BJ (cell line): ENCODE measurements at regions not wholly inside any gene's neighbourhood (a gene's known extent, or its start where the extent isn't known, plus 50 kb on each side); places are given as distances from the start of the nearest gene placed in this dataset.
"Not testable (repeated sequence)": the region's sequence is repeated elsewhere in the genome, so short reads cannot be mapped to it uniquely, and the experiment has no call there.

ENCODE experiments used
- CTCF ChIA-PET: fragments of 350-600 bp; formaldehyde crosslinking; extraction: SDS; loops from one replicate; lab custom pipeline; 2021; ENCODE audit warnings: antibody characterized with exemption, inconsistent platforms; lab: Yijun Ruan, JAX
- POLR2A ChIA-PET: fragments of 300-600 bp; sonication (Branson Sonifier 250); formaldehyde crosslinking; extraction: SDS; loops from one replicate; lab custom pipeline; 2021; ENCODE audit warnings: antibody characterized with exemption; lab: Charles Lee
- DNase-seq: peaks from one replicate; pipeline ENCODE4 v3.0.0-alpha.2; 2011; ENCODE audit warnings: low read depth
- H3K27me3 ChIP-seq: 2 replicates; pipeline ENCODE4 v1.6.0; 2011; ENCODE audit warnings: low read length; ENCODE audit not compliant: control insufficient read depth, insufficient read depth
- H3K36me3 ChIP-seq: 2 replicates; pipeline ENCODE4 v1.5.1; 2011; ENCODE audit warnings: low read length; ENCODE audit not compliant: control insufficient read depth, insufficient read depth
- H3K4me3 ChIP-seq: 2 replicates; pipeline ENCODE4 v1.5.1; 2011; ENCODE audit warnings: low read depth, mild to moderate bottlenecking, control low read depth, low read length
- CTCF ChIP-seq: IDR thresholded peaks from 2 replicates; pipeline ENCODE4 v1.5.1; 2011; ENCODE audit warnings: low read depth, mild to moderate bottlenecking, control low read depth, inconsistent platforms, low read length, moderate library complexity; ENCODE audit not compliant: insufficient read depth

- no peaks in the 10 kb centered on the region for H3K36me3 ChIP-seq
- DNase-seq = no peak
- POLR2A ChIA-PET = no interaction called here
- TF ChIP-seq CTCF = no peak
- no peak overlapping the region for H3K4me3 ChIP-seq
- no peaks in the 10 kb centered on the region for H3K27me3 ChIP-seq
- CTCF ChIA-PET = no interaction called here
Observed at GRCh38 chr5:122690266-122690665, 84.6 kb upstream of the SNX2 start.

- no peak for TF ChIP-seq CTCF
- POLR2A ChIA-PET = no interaction called here
- CTCF ChIA-PET = no interaction called here
Observed at GRCh38 chr5:122691931-122692330, 82.9 kb upstream of the SNX2 start.

GRCh38 chr5:122693963-122694362 is 80.9 kb upstream of the SNX2 start:
- no peak overlapping the region for H3K4me3 ChIP-seq
- H3K36me3 ChIP-seq = no peaks in the 10 kb centered on the region
- POLR2A ChIA-PET = no interaction called here
- CTCF ChIA-PET = interaction anchor here (2.5 kb wide), 1 partner anchor 11 kb away, joined by 14 read pairs; no protein-coding TSS in a partner anchor
- DNase-seq = no peak
- no peak for TF ChIP-seq CTCF
- no peaks in the 10 kb centered on the region for H3K27me3 ChIP-seq

More at GRCh38 chr5:122691931-122692330, 82.9 kb upstream of the SNX2 start:
- Histone ChIP-seq H3K27me3 (no peaks in the 10 kb centered on the region), H3K36me3 (no peaks in the 10 kb centered on the region), H3K4me3 (no peak overlapping the region)
- no peak for DNase-seq

GRCh38 chr5:122694884-122695283 is 80.0 kb upstream of the SNX2 start:
- ChIA-PET CTCF (interaction anchor here (2.5 kb wide), 1 partner anchor 10 kb away, joined by 14 read pairs; no protein-coding TSS in a partner anchor), POLR2A (no interaction called here)
- Histone ChIP-seq H3K27me3 (no peaks in the 10 kb centered on the region), H3K36me3 (no peaks in the 10 kb centered on the region), H3K4me3 (no peak overlapping the region)
- DNase-seq = no peak
- TF ChIP-seq CTCF = no peak

- H3K36me3 ChIP-seq, CTCF ChIA-PET, H3K27me3 ChIP-seq, POLR2A ChIA-PET, H3K4me3 ChIP-seq, DNase-seq: not testable (repeated sequence)
Observed at GRCh38 chr5:122696735-122697134, 78.1 kb upstream of the SNX2 start.

- H3K4me3 ChIP-seq = no peak overlapping the region
- POLR2A ChIA-PET = no interaction called here
- H3K27me3 ChIP-seq = no peaks in the 10 kb centered on the region
- DNase-seq = no peak
- no peaks in the 10 kb centered on the region for H3K36me3 ChIP-seq
- CTCF ChIA-PET = no interaction called here
- TF ChIP-seq CTCF = no peak
Observed at GRCh38 chr5:122697191-122697590, 77.7 kb upstream of the SNX2 start.
